ENCODE measurements at regions not wholly inside any gene's neighbourhood (a gene's known extent, or its start where the extent isn't known, plus 50 kb on each side); places are given as distances from the start of the nearest gene placed in this dataset.

GRCh38 chr11:69545976-69546617 lies 64.6 kb downstream of the LINC01488 start:
- DNase-seq (ENCODE audit: low read depth) = no peak

GRCh38 chr11:69546735-69547370 lies 65.4 kb downstream of the LINC01488 start:
- no peak for DNase-seq (ENCODE audit: low read depth)

- DNase-seq (ENCODE audit: low read depth) = no peak
Observed at GRCh38 chr11:69550846-69551245, 69.4 kb downstream of the LINC01488 start.

- no peak for DNase-seq (ENCODE audit: low read depth)
Observed at GRCh38 chr11:69551963-69552362, 70.5 kb downstream of the LINC01488 start.

- DNase-seq (ENCODE audit: low read depth) = no peak
Observed at GRCh38 chr11:69552951-69553350, 71.5 kb downstream of the LINC01488 start.

- no peak for DNase-seq (ENCODE audit: low read depth)
Observed at GRCh38 chr11:69553416-69554357, 72.2 kb downstream of the LINC01488 start.

GRCh38 chr11:69554849-69555248 lies 73.4 kb downstream of the LINC01488 start:
- DNase-seq (ENCODE audit: low read depth) = no peak

GRCh38 chr11:69557266-69557665 lies 75.8 kb downstream of the LINC01488 start:
- no peak for DNase-seq (ENCODE audit: low read depth)

GRCh38 chr11:69558519-69558941 lies 77.1 kb downstream of the LINC01488 start:
- no peak for DNase-seq (ENCODE audit: low read depth)

- no peak for DNase-seq (ENCODE audit: low read depth)
Observed at GRCh38 chr11:69559181-69559580, 77.7 kb downstream of the LINC01488 start.

GRCh38 chr11:69560141-69560790 lies 78.8 kb downstream of the LINC01488 start:
- no peak for DNase-seq (ENCODE audit: low read depth)

- no peak for DNase-seq (ENCODE audit: low read depth)
Observed at GRCh38 chr11:69562302-69562701, 78.7 kb upstream of the CCND1 start.

GRCh38 chr11:69562816-69563215 lies 78.1 kb upstream of the CCND1 start:
- no peak for DNase-seq (ENCODE audit: low read depth)

- DNase-seq (ENCODE audit: low read depth) = no peak
Observed at GRCh38 chr11:69563306-69563705, 77.7 kb upstream of the CCND1 start.

- no peak for DNase-seq (ENCODE audit: low read depth)
Observed at GRCh38 chr11:69563946-69564775, 76.8 kb upstream of the CCND1 start.

- DNase-seq (ENCODE audit: low read depth) = no peak
Observed at GRCh38 chr11:69566001-69566400, 75.0 kb upstream of the CCND1 start.

- DNase-seq (ENCODE audit: low read depth) = no peak
Observed at GRCh38 chr11:69567951-69568808, 72.8 kb upstream of the CCND1 start.

- no peak for DNase-seq (ENCODE audit: low read depth)
Observed at GRCh38 chr11:69568809-69569097, 72.2 kb upstream of the CCND1 start.

- no peak for DNase-seq (ENCODE audit: low read depth)
Observed at GRCh38 chr11:69569306-69570200, 71.4 kb upstream of the CCND1 start.
